ENCODE measurements at regions not wholly inside any gene's neighbourhood (a gene's known extent, or its start where the extent isn't known, plus 50 kb on each side); places are given as distances from the start of the nearest gene placed in this dataset.

- no peak for TF ChIP-seq ZNF317 (CRISPR knock-in tag; IDR thresholded peaks at IDR 0.05; ENCODE audit: borderline replicate concordance, low read depth)
- TF ChIP-seq ZNF232 (CRISPR knock-in tag; IDR thresholded peaks at IDR 0.05): no peak
- TF ChIP-seq NFE2L1 (CRISPR knock-in tag; IDR thresholded peaks at IDR 0.05): no peak
- TF ChIP-seq PRDM15 (CRISPR knock-in tag; IDR thresholded peaks at IDR 0.05): no peak
- no peak for TF ChIP-seq ZNF263 (CRISPR knock-in tag; IDR thresholded peaks at IDR 0.05; ENCODE audit: low read depth)
- TF ChIP-seq ZMAT4 (CRISPR knock-in tag; IDR thresholded peaks at IDR 0.05): no peak
- TF ChIP-seq MXD4 (CRISPR knock-in tag; IDR thresholded peaks at IDR 0.05; ENCODE audit: borderline replicate concordance): no peak
- no peak for TF ChIP-seq ARID4B (CRISPR knock-in tag; IDR thresholded peaks at IDR 0.05; ENCODE audit: borderline replicate concordance)
- no peak for TF ChIP-seq USF1 (CRISPR knock-in tag; IDR thresholded peaks at IDR 0.05)
- no peak for TF ChIP-seq RELA (CRISPR knock-in tag; IDR thresholded peaks at IDR 0.05; ENCODE audit: borderline replicate concordance)
- no peak for TF ChIP-seq IRF2 (CRISPR knock-in tag; IDR thresholded peaks at IDR 0.05; ENCODE audit: borderline replicate concordance, low read depth)
- no peak for ATAC-seq
- peaks cover 8% of the 10 kb centered on the region for H3K4me1 Mint-ChIP-seq
- peaks cover 14% of the 10 kb centered on the region for H3K36me3 Mint-ChIP-seq
- H3K4me3 Mint-ChIP-seq: no peak overlapping the region
- ChIA-PET POLR2A (no interaction called here), CTCF (no interaction called here)
- no peak overlapping the region for H3K27ac Mint-ChIP-seq
- no peak for DNase-seq (ENCODE audit: low spot score)
- H3K9me3 Mint-ChIP-seq: peaks cover 21% of the 10 kb centered on the region
- no peaks in the 10 kb centered on the region for H3K27me3 Mint-ChIP-seq (ENCODE audit: low read depth)
Observed at GRCh38 chr13:62205273-62205672, 789.6 kb upstream of the PCDH20 start.

GRCh38 chr13:62194371-62194770 is 778.7 kb upstream of the PCDH20 start:
- ATAC-seq: no peak
- no peaks in the 10 kb centered on the region for H3K9me3 Mint-ChIP-seq

More at GRCh38 chr13:62194371-62194770, 778.7 kb upstream of the PCDH20 start:
- TF ChIP-seq ZNF425 (CRISPR knock-in tag; conservative IDR thresholded peaks at IDR 0.05): no peak
- TF ChIP-seq EMX1 (CRISPR knock-in tag; IDR thresholded peaks at IDR 0.05): no peak
- TF ChIP-seq ZNF263 (CRISPR knock-in tag; IDR thresholded peaks at IDR 0.05; ENCODE audit: low read depth): no peak
- no peak for DNase-seq (ENCODE audit: low spot score)
- Mint-ChIP-seq H3K27me3 (ENCODE audit: low read depth) (no peaks in the 10 kb centered on the region; the same call in 1 of the 2 replicates), H3K36me3 (no peaks in the 10 kb centered on the region), H3K4me3 (no peak overlapping the region), H3K4me1 (no peaks in the 10 kb centered on the region), H3K27ac (no peak overlapping the region)
- ChIA-PET CTCF (interaction anchor here (0.6 kb wide), 1 partner anchor 304 kb away, joined by 3 read pairs; no protein-coding TSS in a partner anchor), POLR2A (no interaction called here)
